GM12865 (cell line): ENCODE measurements at regions not wholly inside any gene's neighbourhood (a gene's known extent, or its start where the extent isn't known, plus 50 kb on each side); places are given as distances from the start of the nearest gene placed in this dataset.
"Not testable (repeated sequence)": the region's sequence is repeated elsewhere in the genome, so short reads cannot be mapped to it uniquely, and the experiment has no call there.

Source experiments
- DNase-seq: peaks from one replicate; pipeline ENCODE4 v3.0.0; 2010; ENCODE audit warnings: low read depth
- H3K4me3 ChIP-seq: 2 replicates; pipeline ENCODE4 v1.5.1; 2011; ENCODE audit warnings: mild to moderate bottlenecking, low read depth, low read length, control low read depth
- TF ChIP-seq, protein P1 (sequence below): IDR thresholded peaks from 2 replicates; pipeline ENCODE4 v1.5.1; 2011; ENCODE audit warnings: low read length, control low read depth, low read depth, inconsistent platforms; ENCODE audit not compliant: insufficient read depth; ENCODE audit errors: missing control alignments

DNA sequence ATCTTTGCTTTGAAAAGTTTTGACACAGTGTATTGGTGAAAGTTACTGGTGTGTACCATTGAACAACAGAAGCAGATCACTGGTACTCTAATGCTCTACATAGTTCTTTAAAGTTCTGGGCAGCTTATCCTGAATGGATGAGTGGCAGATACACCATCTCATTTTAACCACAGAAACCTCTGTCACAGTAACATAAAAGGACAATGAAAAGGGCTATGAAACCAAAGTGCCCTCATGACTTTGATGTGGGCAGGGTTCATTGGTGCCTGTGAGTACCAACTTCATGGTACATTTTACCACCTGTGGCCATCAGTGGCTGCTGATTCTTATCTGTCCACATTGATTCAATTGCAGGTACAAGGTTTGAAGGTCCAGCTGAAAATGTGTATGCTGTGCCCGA is 285.7 kb upstream of the PREP start:
- no peak overlapping the region for H3K4me3 ChIP-seq
- TF ChIP-seq, protein P1, sequence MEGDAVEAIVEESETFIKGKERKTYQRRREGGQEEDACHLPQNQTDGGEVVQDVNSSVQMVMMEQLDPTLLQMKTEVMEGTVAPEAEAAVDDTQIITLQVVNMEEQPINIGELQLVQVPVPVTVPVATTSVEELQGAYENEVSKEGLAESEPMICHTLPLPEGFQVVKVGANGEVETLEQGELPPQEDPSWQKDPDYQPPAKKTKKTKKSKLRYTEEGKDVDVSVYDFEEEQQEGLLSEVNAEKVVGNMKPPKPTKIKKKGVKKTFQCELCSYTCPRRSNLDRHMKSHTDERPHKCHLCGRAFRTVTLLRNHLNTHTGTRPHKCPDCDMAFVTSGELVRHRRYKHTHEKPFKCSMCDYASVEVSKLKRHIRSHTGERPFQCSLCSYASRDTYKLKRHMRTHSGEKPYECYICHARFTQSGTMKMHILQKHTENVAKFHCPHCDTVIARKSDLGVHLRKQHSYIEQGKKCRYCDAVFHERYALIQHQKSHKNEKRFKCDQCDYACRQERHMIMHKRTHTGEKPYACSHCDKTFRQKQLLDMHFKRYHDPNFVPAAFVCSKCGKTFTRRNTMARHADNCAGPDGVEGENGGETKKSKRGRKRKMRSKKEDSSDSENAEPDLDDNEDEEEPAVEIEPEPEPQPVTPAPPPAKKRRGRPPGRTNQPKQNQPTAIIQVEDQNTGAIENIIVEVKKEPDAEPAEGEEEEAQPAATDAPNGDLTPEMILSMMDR, result no peak
- DNase-seq, result no peak

DNA sequence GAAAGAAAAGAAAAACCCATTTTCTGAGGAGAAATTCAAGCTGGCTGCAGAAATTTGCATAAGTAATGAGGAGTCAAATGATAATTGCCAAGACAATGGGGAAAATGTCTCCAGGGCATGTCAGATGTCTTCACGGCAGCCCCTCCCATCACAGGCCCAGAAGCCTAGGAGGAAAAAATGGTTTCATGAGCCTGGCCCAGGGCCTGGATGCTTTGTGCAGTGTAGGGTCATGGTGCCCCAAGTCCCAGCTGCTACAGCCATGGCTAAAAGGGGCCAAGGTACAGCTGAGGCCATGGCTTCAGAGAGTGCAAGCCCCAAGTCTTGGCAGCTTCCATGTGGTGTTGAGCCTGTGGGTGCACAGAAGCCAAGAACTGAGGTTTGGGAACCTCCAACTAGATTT is 283.9 kb upstream of the PREP start:
- H3K4me3 ChIP-seq, DNase-seq: not testable (repeated sequence)

DNA sequence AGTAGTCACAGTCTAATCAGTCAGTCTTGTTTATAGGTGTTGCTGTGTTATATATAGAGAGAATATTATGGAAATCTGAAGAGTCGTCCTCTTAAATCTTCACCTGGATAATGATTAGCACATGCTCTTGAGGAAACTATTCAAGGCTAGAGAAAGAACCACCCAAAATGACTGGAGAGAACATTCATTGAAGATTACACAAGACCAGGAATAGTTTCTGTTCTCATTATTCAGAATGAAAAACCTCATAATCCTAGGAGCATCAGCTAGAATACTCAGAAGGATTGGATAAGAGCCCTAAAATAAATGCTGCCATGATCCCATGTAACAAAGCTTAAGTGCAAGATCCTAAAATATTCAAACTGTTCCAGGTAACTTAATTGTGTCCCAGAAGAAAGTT is 278.2 kb upstream of the PREP start:
- TF ChIP-seq, protein P1, result no peak
- no peak for DNase-seq
- H3K4me3 ChIP-seq, result no peak overlapping the region

DNA sequence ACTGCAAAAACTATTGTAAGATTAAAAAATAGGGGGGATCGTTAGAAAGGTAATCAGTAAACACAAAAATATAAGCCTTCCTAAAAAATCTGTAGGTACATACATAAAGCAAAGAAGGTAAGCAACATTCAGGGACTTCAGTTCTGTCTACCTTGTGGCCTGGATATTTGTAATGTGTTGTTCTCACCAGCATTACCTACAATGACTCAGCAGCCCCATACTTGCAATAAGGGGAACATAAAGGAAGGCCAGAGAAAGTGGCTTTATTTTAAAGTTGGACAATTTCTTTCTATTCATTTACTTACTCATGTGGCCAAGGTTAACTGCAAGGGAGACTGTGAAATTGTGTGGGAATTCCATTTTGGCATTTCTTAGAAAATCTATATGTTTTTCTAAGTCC is 277.2 kb upstream of the PREP start:
- TF ChIP-seq, protein P1, result no peak
- DNase-seq, result no peak
- no peak overlapping the region for H3K4me3 ChIP-seq

DNA sequence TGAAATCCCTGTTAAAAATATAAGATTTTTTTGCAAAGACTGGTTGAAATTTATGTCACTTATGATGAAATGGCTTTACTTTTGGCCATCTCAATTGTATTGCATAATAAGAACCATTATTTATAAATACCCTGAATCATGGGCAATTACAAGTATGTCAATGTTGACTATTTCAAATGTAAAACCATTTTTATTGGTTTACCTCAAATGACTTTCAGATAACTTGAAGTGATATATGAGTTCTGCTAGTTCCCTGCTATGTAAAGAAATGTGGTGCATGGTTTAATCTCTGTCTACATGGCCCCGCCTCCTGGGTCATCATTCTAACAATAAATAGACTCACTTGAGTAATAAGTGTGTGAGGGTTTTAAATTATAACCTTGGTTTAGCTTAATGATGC is 275.6 kb upstream of the PREP start:
- DNase-seq, result no peak
- TF ChIP-seq, protein P1, result no peak
- H3K4me3 ChIP-seq, result no peak overlapping the region

DNA sequence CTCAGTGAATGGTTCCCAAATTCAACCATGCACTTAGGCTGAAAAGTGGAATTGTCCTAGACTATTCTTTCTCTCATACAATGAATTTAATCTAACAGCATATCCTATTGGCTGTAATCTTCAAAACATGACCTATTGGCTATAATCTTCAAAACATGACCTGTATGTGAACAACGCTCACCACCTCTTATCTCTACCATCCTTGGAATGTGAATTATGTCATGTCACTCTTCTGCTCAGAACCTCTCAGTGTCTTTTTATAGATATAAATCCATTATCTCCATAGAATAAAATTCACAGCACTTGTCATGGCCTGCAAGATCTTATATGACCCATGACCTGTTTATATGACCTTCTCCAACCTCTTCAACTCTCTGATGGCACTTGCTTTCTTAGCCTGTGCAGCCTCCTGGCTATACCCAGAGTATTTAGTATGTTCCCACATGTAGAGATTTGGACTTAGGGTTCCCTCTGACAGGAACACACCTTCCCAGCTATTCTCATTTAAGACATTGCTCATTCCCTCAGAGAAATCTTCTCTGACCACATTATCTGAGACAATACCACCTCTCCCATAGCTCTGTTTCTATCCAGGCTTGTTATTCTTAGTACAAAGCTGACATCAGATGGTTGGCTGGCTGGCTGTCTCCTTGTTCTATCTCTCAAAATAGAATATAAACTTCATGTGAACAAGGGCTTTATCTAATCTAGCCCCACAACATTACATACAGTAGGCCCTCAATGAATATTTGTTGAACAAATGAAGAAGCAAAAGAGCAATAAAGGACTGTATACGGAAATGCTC is 275.0 kb upstream of the PREP start:
- TF ChIP-seq, protein P1, result no peak
- no peak overlapping the region for H3K4me3 ChIP-seq
- no peak for DNase-seq

DNA sequence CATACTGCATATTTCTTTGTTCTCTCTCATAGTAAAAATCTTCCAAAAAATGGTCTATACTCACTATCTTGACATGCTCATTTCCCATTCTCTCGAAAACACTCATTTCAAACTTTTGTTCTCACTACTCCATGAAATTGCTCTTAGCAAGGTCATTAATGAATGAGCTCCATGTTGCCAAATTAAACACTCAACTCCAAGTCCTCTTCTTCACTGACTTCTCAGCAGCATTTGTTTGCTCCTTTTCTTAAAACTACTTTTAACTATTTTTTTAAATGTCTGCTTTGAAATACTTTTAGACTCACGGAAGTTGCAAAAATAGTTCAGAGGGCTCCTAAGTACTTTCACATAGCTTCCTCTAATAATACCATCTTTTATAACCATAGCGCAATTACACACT is 274.0 kb upstream of the PREP start:
- TF ChIP-seq, protein P1, result no peak
- DNase-seq, result no peak
- H3K4me3 ChIP-seq, result no peak overlapping the region
